Activated CD4-positive, alpha-beta T cell treated with anti-CD3 and anti-CD28 coated beads for 4 hours (primary cell): ENCODE measurements at regions not wholly inside any gene's neighbourhood (a gene's known extent, or its start where the extent isn't known, plus 50 kb on each side); places are given as distances from the start of the nearest gene placed in this dataset.

Source experiments
- DNase-seq, 2 donors: peaks; one replicate each; pipeline ENCODE4 v3.0.0-alpha.2; 2020

DNA sequence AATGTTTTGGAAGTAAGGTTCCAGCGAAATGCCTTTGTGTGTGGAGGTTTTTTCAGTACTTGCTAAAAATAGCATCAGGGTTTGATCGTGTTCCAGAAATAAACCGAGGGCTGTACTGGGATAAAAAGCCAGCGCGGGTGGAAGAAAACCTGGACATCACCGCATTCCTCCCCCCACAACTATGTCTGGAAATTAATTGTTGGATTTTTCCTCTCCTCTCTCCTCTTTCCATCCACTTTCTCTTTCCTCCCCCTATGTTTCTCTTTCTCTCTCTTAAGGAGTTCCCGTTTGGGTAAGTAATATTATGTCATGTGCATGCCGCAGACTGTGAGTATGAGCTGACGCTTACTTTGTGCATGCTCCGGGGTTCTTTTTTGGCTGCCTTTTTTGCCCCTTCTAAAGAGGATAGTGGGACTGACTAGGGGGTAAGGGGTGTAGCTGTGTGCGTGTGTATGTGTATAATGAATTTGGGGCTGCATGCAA lies 104.2 kb upstream of the HSD17B12 start:
- no peak for DNase-seq

DNA sequence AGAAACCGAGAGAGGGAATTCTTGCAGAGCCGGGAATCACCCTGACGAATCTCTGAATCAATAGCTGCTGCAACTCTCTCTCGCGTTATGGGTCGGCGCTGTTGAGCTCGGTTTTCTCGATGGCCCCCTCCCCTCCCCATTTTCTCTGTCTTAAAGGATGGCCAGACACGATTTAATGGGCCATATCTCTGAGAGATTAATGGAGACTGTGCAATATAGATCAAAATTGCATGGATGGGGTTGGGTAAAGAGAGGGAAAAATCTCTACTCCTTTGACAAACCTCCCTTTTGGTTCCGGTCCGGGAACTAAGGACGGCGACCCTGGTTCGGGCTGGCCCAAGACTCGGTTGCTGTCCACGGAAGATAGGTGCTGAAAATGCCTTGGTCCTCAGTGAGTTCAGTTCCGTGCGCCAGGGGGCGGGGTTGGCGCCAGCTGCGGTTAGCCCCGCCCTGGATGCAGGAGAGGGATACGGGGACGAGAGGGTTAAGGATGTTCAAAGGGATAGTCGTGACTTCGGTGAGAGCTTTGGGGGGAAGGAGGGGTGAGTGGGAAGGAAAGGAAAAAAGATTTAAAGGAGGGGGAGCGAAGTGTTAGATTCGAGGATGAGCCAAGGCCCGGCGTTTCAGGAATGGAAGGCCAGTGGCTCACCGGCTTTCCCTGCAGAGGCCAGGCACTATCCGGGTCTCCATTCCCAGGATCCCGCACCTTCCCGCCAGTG lies 103.6 kb upstream of the HSD17B12 start:
- no peak for DNase-seq

- DNase-seq = no peak
Observed at GRCh38 chr11:43577566-43578264, 102.8 kb upstream of the HSD17B12 start.

DNA sequence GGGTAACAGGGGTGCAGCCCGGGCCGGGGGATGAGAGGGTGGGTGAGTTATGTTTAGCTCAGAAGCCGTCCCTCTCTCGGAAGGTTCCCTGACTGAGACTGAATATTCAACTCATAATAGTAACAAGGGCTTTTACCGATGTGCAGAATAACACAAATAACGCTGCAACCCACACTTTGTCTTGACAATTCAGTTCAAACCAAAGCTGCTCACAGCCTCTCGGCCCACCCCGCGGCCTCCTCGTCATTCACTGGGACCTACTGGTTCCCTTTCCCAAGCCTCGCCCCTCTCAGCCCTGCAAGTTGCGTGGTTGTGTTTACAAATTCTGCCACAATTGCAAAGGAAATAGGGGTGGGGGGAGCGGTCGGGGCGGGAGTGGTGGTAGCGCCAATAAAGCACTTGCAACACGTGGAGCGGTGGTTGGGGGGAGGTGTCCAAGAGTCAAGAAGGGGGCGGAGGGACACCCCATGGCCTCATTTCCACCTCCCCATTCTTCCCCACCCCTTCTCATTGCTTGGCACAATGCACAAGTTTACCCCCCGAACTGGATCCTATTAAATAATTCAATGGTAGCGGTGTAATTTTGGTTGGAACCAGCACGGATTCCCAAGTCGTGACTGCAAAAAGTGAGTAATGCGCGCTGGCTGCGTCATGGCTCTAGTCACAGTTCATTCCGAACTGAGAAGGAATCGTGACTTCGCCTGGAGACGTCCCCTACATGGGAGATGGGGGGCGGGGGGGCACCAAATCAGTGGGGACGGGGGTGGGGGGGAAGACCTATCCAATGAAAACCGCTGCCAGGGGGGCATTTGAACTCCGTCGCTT lies 102.0 kb upstream of the HSD17B12 start:
- no peak for DNase-seq

GRCh38 chr11:43579171-43579918 lies 101.2 kb upstream of the HSD17B12 start:
- DNase-seq = peak in 1 of 2 donors; percentile 15

DNA sequence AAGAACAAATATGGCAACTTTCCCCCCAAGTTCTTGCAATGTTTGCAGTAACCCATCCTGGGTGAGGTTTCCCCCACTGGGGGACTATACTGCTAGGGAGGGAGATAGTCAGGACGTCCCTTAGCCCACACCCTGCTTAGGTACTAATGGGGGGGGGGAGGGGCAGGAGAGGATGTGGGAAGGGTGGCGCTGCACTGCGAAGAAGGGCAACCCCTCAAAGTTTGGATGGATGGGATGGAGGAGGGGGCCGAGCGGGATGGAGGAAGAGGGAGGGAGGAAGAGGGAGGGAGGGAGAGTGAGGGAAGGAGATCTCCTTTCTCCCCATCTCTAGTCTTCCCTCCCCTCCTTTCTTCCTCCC lies 100.6 kb upstream of the HSD17B12 start:
- DNase-seq = no peak

GRCh38 chr11:43580735-43581369 lies 99.7 kb upstream of the HSD17B12 start:
- DNase-seq = no peak

- DNase-seq = no peak
Observed at GRCh38 chr11:43581370-43582023, 99.0 kb upstream of the HSD17B12 start.

- no peak for DNase-seq
Observed at GRCh38 chr11:43582024-43582862, 98.3 kb upstream of the HSD17B12 start.

GRCh38 chr11:43582863-43583462 lies 97.6 kb upstream of the HSD17B12 start:
- DNase-seq = no peak

DNA sequence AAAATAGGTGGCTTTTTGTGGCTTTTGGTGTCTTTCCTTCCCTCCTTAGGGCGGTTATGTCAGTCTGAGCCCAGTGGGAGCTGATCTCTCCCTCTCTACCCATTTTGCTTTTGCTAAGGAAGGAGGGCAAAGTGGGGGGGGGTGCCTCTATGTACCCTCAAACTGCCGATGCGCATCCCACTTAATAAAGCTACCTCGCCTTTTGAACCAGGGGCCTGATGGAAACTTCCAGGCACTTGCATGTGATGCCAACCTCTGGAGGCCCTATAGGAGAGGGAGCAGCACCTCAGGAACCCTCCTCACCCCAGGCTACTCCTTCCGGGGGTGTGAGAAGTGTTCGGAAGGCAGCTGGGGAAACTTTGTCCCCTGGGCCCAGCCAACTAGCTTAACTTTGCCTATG lies 97.0 kb upstream of the HSD17B12 start:
- no peak for DNase-seq

- no peak for DNase-seq
Observed at GRCh38 chr11:43585877-43586608, 94.5 kb upstream of the HSD17B12 start.

GRCh38 chr11:43589601-43590250 lies 90.8 kb upstream of the HSD17B12 start:
- DNase-seq = no peak

DNA sequence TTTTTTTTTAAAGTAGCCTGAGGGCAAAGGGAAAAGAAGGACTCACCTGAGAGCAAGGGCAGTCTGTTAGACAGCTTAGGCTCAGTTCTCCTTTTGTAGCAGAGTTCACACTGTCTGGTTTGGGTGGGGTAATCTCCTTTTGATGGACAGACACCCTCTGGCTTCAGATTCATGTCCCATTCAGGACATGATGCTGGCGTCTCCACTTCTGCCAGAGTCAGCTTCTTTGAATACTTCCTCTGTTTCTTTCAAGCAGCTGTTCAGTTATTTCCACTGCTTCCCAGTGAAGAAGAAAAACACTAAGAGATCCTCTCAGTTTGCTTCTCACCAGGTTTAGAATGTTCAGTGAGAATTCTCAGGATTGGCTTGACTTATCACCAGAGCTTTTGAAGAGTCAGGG lies 79.0 kb upstream of the HSD17B12 start:
- no peak for DNase-seq

DNA sequence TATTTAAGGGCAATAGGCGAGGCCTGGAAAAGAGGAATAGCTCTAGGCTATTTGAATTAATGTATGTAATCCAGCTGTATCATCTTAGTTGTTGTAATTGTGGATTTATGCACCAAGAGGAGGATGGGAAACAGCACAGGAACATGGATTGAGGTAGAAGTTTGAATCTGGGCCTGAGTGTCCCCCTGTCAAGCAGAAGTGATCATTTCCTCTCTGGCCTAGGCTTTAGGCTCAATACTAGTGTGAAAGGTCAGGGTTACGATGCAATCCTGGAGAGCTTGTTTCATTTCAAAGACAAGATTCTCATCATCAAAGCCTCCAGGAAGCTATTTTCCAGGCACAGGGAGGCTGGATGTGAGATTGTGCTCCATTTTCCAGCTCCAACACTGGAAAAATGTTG lies 77.9 kb upstream of the HSD17B12 start:
- DNase-seq = no peak

DNA sequence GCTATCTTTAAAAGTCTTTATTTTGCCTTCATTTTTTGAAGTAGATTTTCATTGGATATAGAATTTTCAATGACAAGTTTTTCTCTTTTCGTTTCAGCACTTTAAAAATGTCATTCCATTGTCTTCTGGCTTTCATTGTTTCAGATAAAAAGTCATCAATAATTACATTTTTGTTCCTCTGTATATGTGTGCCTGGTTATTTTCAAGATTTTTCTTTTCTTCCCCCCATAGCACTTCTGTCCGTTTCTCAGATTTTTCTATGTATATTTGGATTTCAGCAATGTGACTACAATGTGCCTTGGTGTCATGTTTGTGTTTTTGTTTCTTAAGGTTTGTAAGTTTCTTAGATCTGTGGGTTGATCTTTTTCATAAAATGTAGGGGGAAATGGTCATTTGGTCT lies 66.3 kb upstream of the HSD17B12 start:
- DNase-seq = no peak

DNA sequence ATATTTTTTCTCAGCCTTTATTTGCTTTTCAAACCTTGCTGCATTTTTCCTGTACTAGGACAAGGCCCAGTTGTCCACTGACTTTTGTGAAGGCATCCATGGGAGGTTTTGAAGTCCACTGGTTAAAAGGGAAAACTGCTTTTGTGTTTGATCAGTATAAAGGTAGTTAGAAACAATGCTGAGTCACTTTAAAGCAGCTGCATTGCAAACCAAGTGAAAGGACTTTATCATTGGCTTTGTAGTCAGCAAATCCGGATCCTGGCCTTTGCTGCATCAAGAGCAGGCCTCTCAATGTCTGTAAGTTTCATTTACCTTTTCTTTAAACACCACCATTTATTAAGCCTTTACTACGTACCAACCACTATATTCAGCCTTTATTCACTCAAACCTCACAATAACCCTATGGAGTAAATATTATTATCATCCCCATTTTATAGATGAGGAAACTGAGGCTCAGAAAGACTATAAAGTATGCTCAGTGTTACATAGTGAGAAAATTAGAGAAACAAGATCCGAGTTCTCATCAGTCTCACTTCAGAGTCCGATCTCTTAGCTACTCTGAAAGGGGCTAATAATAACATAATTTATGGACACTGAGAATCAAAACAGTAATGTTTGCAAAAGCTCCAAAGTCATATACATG lies 60.6 kb upstream of the HSD17B12 start:
- DNase-seq = no peak

DNA sequence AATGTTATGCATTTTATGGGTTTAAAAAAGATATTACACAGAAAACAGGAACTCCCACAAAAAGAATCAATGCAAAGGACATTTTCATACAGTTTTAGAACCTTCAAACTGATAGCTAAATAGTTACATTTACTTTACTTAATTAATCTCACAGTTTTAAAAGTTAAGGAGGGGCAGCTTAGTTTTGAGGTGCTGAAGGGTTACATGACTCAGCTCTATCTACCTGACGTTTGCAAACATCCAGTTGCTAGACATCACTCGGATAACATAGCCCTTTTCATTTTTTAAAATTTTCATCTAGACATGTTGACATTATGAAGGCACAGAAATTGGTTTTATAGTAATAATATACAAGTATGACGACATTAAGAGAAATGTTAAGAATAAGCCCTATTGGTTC lies 53.7 kb upstream of the HSD17B12 start:
- DNase-seq = no peak
